CMK (cell line): ENCODE measurements at regions not wholly inside any gene's neighbourhood (a gene's known extent, or its start where the extent isn't known, plus 50 kb on each side); places are given as distances from the start of the nearest gene placed in this dataset.
"Not testable (repeated sequence)": the region's sequence is repeated elsewhere in the genome, so short reads cannot be mapped to it uniquely, and the experiment has no call there.

Experiments used
- DNase-seq: peaks from one replicate; pipeline ENCODE4 v3.0.0-alpha.2; 2010; ENCODE audit warnings: low read depth

GRCh38 chr6:121691126-121691551 lies 255.7 kb downstream of the GJA1 start:
- no peak for DNase-seq

- DNase-seq = no peak
These were observed 258.9 kb downstream of the GJA1 start for GRCh38 chr6:121694389-121694788.

- DNase-seq = no peak
These were observed 259.4 kb downstream of the GJA1 start for GRCh38 chr6:121694801-121695251.

GRCh38 chr6:121695329-121695728 lies 259.9 kb downstream of the GJA1 start:
- no peak for DNase-seq

GRCh38 chr6:121697921-121698320 lies 262.5 kb downstream of the GJA1 start:
- no peak for DNase-seq

GRCh38 chr6:121698617-121699016 lies 263.2 kb downstream of the GJA1 start:
- no peak for DNase-seq

GRCh38 chr6:121703129-121703528 lies 267.7 kb downstream of the GJA1 start:
- not testable (repeated sequence) for DNase-seq

GRCh38 chr6:121711472-121711871 lies 276.0 kb downstream of the GJA1 start:
- DNase-seq = no peak

GRCh38 chr6:121717686-121718085 lies 282.2 kb downstream of the GJA1 start:
- DNase-seq = no peak

- not testable (repeated sequence) for DNase-seq
These were observed 285.4 kb downstream of the GJA1 start for GRCh38 chr6:121720867-121721266.

GRCh38 chr6:121723623-121724022 lies 288.2 kb downstream of the GJA1 start:
- DNase-seq = no peak

GRCh38 chr6:121724576-121724975 lies 289.1 kb downstream of the GJA1 start:
- DNase-seq = no peak

GRCh38 chr6:121726596-121726995 lies 291.1 kb downstream of the GJA1 start:
- no peak for DNase-seq

- DNase-seq = no peak
These were observed 295.2 kb downstream of the GJA1 start for GRCh38 chr6:121730616-121731015.

- no peak for DNase-seq
These were observed 295.9 kb downstream of the GJA1 start for GRCh38 chr6:121731381-121731780.

- no peak for DNase-seq
These were observed 297.2 kb downstream of the GJA1 start for GRCh38 chr6:121732641-121733040.

GRCh38 chr6:121733234-121733633 lies 297.8 kb downstream of the GJA1 start:
- DNase-seq = no peak

- not testable (repeated sequence) for DNase-seq
These were observed 304.7 kb downstream of the GJA1 start for GRCh38 chr6:121740188-121740587.

GRCh38 chr6:121743691-121744090 lies 308.2 kb downstream of the GJA1 start:
- no peak for DNase-seq

GRCh38 chr6:121748376-121748775 lies 312.9 kb downstream of the GJA1 start:
- no peak for DNase-seq

GRCh38 chr6:121748850-121749249 lies 313.4 kb downstream of the GJA1 start:
- no peak for DNase-seq

GRCh38 chr6:121755485-121755884 lies 320.0 kb downstream of the GJA1 start:
- DNase-seq = no peak

GRCh38 chr6:121756666-121757065 lies 321.2 kb downstream of the GJA1 start:
- no peak for DNase-seq

GRCh38 chr6:121759370-121759769 lies 323.9 kb downstream of the GJA1 start:
- DNase-seq = no peak

- DNase-seq = no peak
These were observed 324.7 kb downstream of the GJA1 start for GRCh38 chr6:121760191-121760590.
